Activated T-cell treated with anti-CD3 and anti-CD28 coated beads for 48 hours (primary cell): ENCODE measurements at regions not wholly inside any gene's neighbourhood (a gene's known extent, or its start where the extent isn't known, plus 50 kb on each side); places are given as distances from the start of the nearest gene placed in this dataset.
"Not testable (repeated sequence)": the region's sequence is repeated elsewhere in the genome, so short reads cannot be mapped to it uniquely, and the experiment has no call there.

ENCODE experiments used
- DNase-seq: peaks from one replicate; pipeline ENCODE4 v3.0.0-alpha.2; 2020; ENCODE audit warnings: low read depth

- DNase-seq: no peak
Measured at GRCh38 chr5:68662804-68663307, 431.0 kb upstream of the SLC30A5 start.

GRCh38 chr5:68669864-68670575 is 423.8 kb upstream of the SLC30A5 start:
- no peak for DNase-seq

GRCh38 chr5:68673106-68673822 is 420.6 kb upstream of the SLC30A5 start:
- no peak for DNase-seq

- no peak for DNase-seq
Measured at GRCh38 chr5:68673823-68674180, 420.0 kb upstream of the SLC30A5 start.

GRCh38 chr5:68679041-68679440 is 414.8 kb upstream of the SLC30A5 start:
- DNase-seq: no peak

- no peak for DNase-seq
Measured at GRCh38 chr5:68680366-68680765, 413.4 kb upstream of the SLC30A5 start.

- no peak for DNase-seq
Measured at GRCh38 chr5:68681929-68682328, 411.9 kb upstream of the SLC30A5 start.

GRCh38 chr5:68682400-68683160 is 411.2 kb upstream of the SLC30A5 start:
- no peak for DNase-seq

- no peak for DNase-seq
Measured at GRCh38 chr5:68683632-68684036, 410.2 kb upstream of the SLC30A5 start.

- no peak for DNase-seq
Measured at GRCh38 chr5:68685863-68686262, 408.0 kb upstream of the SLC30A5 start.

GRCh38 chr5:68688547-68688946 is 405.3 kb upstream of the SLC30A5 start:
- DNase-seq: no peak

- no peak for DNase-seq
Measured at GRCh38 chr5:68689010-68689409, 404.8 kb upstream of the SLC30A5 start.

GRCh38 chr5:68691874-68692273 is 401.9 kb upstream of the SLC30A5 start:
- not testable (repeated sequence) for DNase-seq

- DNase-seq: no peak
Measured at GRCh38 chr5:68698025-68698940, 395.5 kb upstream of the SLC30A5 start.

GRCh38 chr5:68699966-68700365 is 393.8 kb upstream of the SLC30A5 start:
- no peak for DNase-seq

- no peak for DNase-seq
Measured at GRCh38 chr5:68707575-68707974, 386.2 kb upstream of the SLC30A5 start.

- DNase-seq: no peak
Measured at GRCh38 chr5:68708156-68708841, 385.5 kb upstream of the SLC30A5 start.

- DNase-seq: no peak
Measured at GRCh38 chr5:68708842-68709170, 385.0 kb upstream of the SLC30A5 start.

GRCh38 chr5:68709239-68709638 is 384.6 kb upstream of the SLC30A5 start:
- DNase-seq: no peak

- no peak for DNase-seq
Measured at GRCh38 chr5:68710514-68710913, 383.3 kb upstream of the SLC30A5 start.
